ENCODE measurements at regions not wholly inside any gene's neighbourhood (a gene's known extent, or its start where the extent isn't known, plus 50 kb on each side); places are given as distances from the start of the nearest gene placed in this dataset.

GRCh38 chr2:55114597-55114996 is 64.3 kb upstream of the RTN4 start:
- TF ChIP-seq, protein P1, sequence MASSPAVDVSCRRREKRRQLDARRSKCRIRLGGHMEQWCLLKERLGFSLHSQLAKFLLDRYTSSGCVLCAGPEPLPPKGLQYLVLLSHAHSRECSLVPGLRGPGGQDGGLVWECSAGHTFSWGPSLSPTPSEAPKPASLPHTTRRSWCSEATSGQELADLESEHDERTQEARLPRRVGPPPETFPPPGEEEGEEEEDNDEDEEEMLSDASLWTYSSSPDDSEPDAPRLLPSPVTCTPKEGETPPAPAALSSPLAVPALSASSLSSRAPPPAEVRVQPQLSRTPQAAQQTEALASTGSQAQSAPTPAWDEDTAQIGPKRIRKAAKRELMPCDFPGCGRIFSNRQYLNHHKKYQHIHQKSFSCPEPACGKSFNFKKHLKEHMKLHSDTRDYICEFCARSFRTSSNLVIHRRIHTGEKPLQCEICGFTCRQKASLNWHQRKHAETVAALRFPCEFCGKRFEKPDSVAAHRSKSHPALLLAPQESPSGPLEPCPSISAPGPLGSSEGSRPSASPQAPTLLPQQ (tag by site-specific recombination; IDR thresholded peaks at IDR 0.05): no peak
- TF ChIP-seq ZNF521 (tag by site-specific recombination; IDR thresholded peaks at IDR 0.05) (no peak), GLIS2 (tag by site-specific recombination; IDR thresholded peaks at IDR 0.05) (no peak), ZNF133 (tag by site-specific recombination; IDR thresholded peaks at IDR 0.05) (no peak), ZNF302 (tag by site-specific recombination; IDR thresholded peaks at IDR 0.05; ENCODE audit: low read depth) (no peak), ZNF19 (tag by site-specific recombination; IDR thresholded peaks at IDR 0.05; ENCODE audit: low read depth) (no peak), ZNF624 (tag by site-specific recombination; IDR thresholded peaks at IDR 0.05) (no peak), ZNF555 (tag by site-specific recombination; conservative IDR thresholded peaks at IDR 0.05) (no peak), ZNF561 (tag by site-specific recombination; IDR thresholded peaks at IDR 0.05; ENCODE audit: borderline replicate concordance) (no peak), ZNF341 (tag by site-specific recombination; IDR thresholded peaks at IDR 0.05; ENCODE audit: low read depth) (no peak)
- TF ChIP-seq, protein P2, sequence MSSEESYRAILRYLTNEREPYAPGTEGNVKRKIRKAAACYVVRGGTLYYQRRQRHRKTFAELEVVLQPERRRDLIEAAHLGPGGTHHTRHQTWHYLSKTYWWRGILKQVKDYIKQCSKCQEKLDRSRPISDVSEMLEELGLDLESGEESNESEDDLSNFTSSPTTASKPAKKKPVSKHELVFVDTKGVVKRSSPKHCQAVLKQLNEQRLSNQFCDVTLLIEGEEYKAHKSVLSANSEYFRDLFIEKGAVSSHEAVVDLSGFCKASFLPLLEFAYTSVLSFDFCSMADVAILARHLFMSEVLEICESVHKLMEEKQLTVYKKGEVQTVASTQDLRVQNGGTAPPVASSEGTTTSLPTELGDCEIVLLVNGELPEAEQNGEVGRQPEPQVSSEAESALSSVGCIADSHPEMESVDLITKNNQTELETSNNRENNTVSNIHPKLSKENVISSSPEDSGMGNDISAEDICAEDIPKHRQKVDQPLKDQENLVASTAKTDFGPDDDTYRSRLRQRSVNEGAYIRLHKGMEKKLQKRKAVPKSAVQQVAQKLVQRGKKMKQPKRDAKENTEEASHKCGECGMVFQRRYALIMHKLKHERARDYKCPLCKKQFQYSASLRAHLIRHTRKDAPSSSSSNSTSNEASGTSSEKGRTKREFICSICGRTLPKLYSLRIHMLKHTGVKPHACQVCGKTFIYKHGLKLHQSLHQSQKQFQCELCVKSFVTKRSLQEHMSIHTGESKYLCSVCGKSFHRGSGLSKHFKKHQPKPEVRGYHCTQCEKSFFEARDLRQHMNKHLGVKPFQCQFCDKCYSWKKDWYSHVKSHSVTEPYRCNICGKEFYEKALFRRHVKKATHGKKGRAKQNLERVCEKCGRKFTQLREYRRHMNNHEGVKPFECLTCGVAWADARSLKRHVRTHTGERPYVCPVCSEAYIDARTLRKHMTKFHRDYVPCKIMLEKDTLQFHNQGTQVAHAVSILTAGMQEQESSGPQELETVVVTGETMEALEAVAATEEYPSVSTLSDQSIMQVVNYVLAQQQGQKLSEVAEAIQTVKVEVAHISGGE (tag by site-specific recombination; conservative IDR thresholded peaks at IDR 0.05; ENCODE audit: low read depth): no peak
- Histone ChIP-seq H3K9me3 (ENCODE audit: control insufficient read depth, insufficient read depth, low read depth, low read length) (no peaks in the 10 kb centered on the region), H3K4me1 (ENCODE audit: control insufficient read depth, insufficient read depth, low read length) (peaks cover 8% of the 10 kb centered on the region), H3K27ac (ENCODE audit: extremely low read depth, low read depth, low read length) (no peak overlapping the region), H3K4me3 (ENCODE audit: low read depth, low read length) (no peak overlapping the region), H3K36me3 (ENCODE audit: control insufficient read depth in 2 of 2, insufficient read depth in 1 of 2, low read length in 2 of 2) (no peaks in the 10 kb centered on the region)
- ChIA-PET CTCF (interaction anchor here (1.4 to 2.1 kb wide), 2 partner anchors 8 to 54 kb away, joined by 4 to 9 read pairs; no protein-coding TSS in a partner anchor), POLR2A (interaction anchor here (1.0 to 2.1 kb wide), 2 partner anchors 17 to 64 kb away, joined by 4 to 9 read pairs; partner anchors contain the start of gene RTN4)

GRCh38 chr2:55114082-55114481 is 63.8 kb upstream of the RTN4 start:
- TF ChIP-seq ZNF10 (tag by site-specific recombination; IDR thresholded peaks at IDR 0.05): no peak
- TF ChIP-seq, protein P3, sequence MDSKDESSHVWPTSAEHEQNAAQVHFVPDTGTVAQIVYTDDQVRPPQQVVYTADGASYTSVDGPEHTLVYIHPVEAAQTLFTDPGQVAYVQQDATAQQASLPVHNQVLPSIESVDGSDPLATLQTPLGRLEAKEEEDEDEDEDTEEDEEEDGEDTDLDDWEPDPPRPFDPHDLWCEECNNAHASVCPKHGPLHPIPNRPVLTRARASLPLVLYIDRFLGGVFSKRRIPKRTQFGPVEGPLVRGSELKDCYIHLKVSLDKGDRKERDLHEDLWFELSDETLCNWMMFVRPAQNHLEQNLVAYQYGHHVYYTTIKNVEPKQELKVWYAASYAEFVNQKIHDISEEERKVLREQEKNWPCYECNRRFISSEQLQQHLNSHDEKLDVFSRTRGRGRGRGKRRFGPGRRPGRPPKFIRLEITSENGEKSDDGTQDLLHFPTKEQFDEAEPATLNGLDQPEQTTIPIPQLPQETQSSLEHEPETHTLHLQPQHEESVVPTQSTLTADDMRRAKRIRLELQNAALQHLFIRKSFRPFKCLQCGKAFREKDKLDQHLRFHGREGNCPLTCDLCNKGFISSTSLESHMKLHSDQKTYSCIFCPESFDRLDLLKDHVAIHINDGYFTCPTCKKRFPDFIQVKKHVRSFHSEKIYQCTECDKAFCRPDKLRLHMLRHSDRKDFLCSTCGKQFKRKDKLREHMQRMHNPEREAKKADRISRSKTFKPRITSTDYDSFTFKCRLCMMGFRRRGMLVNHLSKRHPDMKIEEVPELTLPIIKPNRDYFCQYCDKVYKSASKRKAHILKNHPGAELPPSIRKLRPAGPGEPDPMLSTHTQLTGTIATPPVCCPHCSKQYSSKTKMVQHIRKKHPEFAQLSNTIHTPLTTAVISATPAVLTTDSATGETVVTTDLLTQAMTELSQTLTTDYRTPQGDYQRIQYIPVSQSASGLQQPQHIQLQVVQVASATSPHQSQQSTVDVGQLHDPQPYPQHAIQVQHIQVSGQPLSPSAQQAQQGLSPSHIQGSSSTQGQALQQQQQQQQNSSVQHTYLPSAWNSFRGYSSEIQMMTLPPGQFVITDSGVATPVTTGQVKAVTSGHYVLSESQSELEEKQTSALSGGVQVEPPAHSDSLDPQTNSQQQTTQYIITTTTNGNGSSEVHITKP (tag by site-specific recombination; IDR thresholded peaks at IDR 0.05): peak; percentile 49; the same call in 1 of the 2 replicates
- no peaks in the 10 kb centered on the region for H3K36me3 ChIP-seq (ENCODE audit: control insufficient read depth in 2 of 2, insufficient read depth in 1 of 2, low read length in 2 of 2)
- no peaks in the 10 kb centered on the region for H3K9me3 ChIP-seq (ENCODE audit: control insufficient read depth, insufficient read depth, low read depth, low read length)
- CTCF ChIA-PET: interaction anchor here (2.1 kb wide), 1 partner anchor 54 kb away, joined by 9 read pairs; no protein-coding TSS in a partner anchor
- H3K4me3 ChIP-seq (ENCODE audit: low read depth, low read length): no peak overlapping the region
- no peak overlapping the region for H3K27ac ChIP-seq (ENCODE audit: extremely low read depth, low read depth, low read length)
- peaks cover 13% of the 10 kb centered on the region for H3K4me1 ChIP-seq (ENCODE audit: control insufficient read depth, insufficient read depth, low read length)
- POLR2A ChIA-PET: no interaction called here

All from HEK293 (cell line).